ENCODE measurements at regions not wholly inside any gene's neighbourhood (a gene's known extent, or its start where the extent isn't known, plus 50 kb on each side); places are given as distances from the start of the nearest gene placed in this dataset.

- no peak for TF ChIP-seq GATA2 (IDR thresholded peaks at IDR 0.05; ENCODE audit: low read depth, low read length)
- TF ChIP-seq GATA3 (IDR thresholded peaks at IDR 0.05; ENCODE audit: low read depth, low read length) = no peak
Observed at GRCh38 chr7:108736221-108736891, 166.7 kb downstream of the DNAJB9 start.

GRCh38 chr7:108770981-108771745, 201.5 kb downstream of the DNAJB9 start:
- no peak for TF ChIP-seq GATA3 (IDR thresholded peaks at IDR 0.05; ENCODE audit: low read depth, low read length)
- no peak for TF ChIP-seq GATA2 (IDR thresholded peaks at IDR 0.05; ENCODE audit: low read depth, low read length)

- TF ChIP-seq GATA3 (IDR thresholded peaks at IDR 0.05; ENCODE audit: low read depth, low read length) (no peak), GATA2 (IDR thresholded peaks at IDR 0.05; ENCODE audit: low read depth, low read length) (no peak)
Observed at GRCh38 chr7:108771853-108772252, 202.2 kb downstream of the DNAJB9 start.

- TF ChIP-seq GATA3 (IDR thresholded peaks at IDR 0.05; ENCODE audit: low read depth, low read length) (peak; percentile 19; the same call in 1 of the 2 replicates), GATA2 (IDR thresholded peaks at IDR 0.05; ENCODE audit: low read depth, low read length) (peak; percentile 30; the same call in 1 of the 2 replicates)
Observed at GRCh38 chr7:108777966-108778365, 208.3 kb downstream of the DNAJB9 start.

- TF ChIP-seq GATA2 (IDR thresholded peaks at IDR 0.05; ENCODE audit: low read depth, low read length) = no peak
Observed at GRCh38 chr7:108789451-108789850, 219.8 kb downstream of the DNAJB9 start.

- TF ChIP-seq GATA3 (IDR thresholded peaks at IDR 0.05; ENCODE audit: low read depth, low read length) = no peak
- TF ChIP-seq GATA2 (IDR thresholded peaks at IDR 0.05; ENCODE audit: low read depth, low read length) = no peak
Observed at GRCh38 chr7:108794466-108794865, 224.8 kb downstream of the DNAJB9 start.

GRCh38 chr7:108802650-108803049, 233.0 kb downstream of the DNAJB9 start:
- TF ChIP-seq GATA2 (IDR thresholded peaks at IDR 0.05; ENCODE audit: low read depth, low read length) = no peak
- TF ChIP-seq GATA3 (IDR thresholded peaks at IDR 0.05; ENCODE audit: low read depth, low read length) = no peak

GRCh38 chr7:108805808-108806397, 236.2 kb downstream of the DNAJB9 start:
- TF ChIP-seq GATA3 (IDR thresholded peaks at IDR 0.05; ENCODE audit: low read depth, low read length) (no peak), GATA2 (IDR thresholded peaks at IDR 0.05; ENCODE audit: low read depth, low read length) (no peak)

- no peak for TF ChIP-seq GATA2 (IDR thresholded peaks at IDR 0.05; ENCODE audit: low read depth, low read length)
- TF ChIP-seq GATA3 (IDR thresholded peaks at IDR 0.05; ENCODE audit: low read depth, low read length) = no peak
Observed at GRCh38 chr7:108808549-108809266, 239.0 kb downstream of the DNAJB9 start.

GRCh38 chr7:108809356-108809755, 239.7 kb downstream of the DNAJB9 start:
- TF ChIP-seq GATA3 (IDR thresholded peaks at IDR 0.05; ENCODE audit: low read depth, low read length) (no peak), GATA2 (IDR thresholded peaks at IDR 0.05; ENCODE audit: low read depth, low read length) (no peak)

GRCh38 chr7:108810756-108811385, 241.2 kb downstream of the DNAJB9 start:
- TF ChIP-seq GATA2 (IDR thresholded peaks at IDR 0.05; ENCODE audit: low read depth, low read length) = no peak
- TF ChIP-seq GATA3 (IDR thresholded peaks at IDR 0.05; ENCODE audit: low read depth, low read length) = no peak

- no peak for TF ChIP-seq GATA2 (IDR thresholded peaks at IDR 0.05; ENCODE audit: low read depth, low read length)
- TF ChIP-seq GATA3 (IDR thresholded peaks at IDR 0.05; ENCODE audit: low read depth, low read length) = no peak
Observed at GRCh38 chr7:108813251-108814014, 243.8 kb downstream of the DNAJB9 start.

GRCh38 chr7:108815815-108816214, 246.1 kb downstream of the DNAJB9 start:
- TF ChIP-seq GATA3 (IDR thresholded peaks at IDR 0.05; ENCODE audit: low read depth, low read length) (peak; percentile 97), GATA2 (IDR thresholded peaks at IDR 0.05; ENCODE audit: low read depth, low read length) (peak; percentile 99)

All from SH-SY5Y (cell line).